Astrocyte (in vitro differentiated cells and primary cell): ENCODE measurements at regions not wholly inside any gene's neighbourhood (a gene's known extent, or its start where the extent isn't known, plus 50 kb on each side); places are given as distances from the start of the nearest gene placed in this dataset.

Experiments
- CTCF ChIP-seq: IDR thresholded peaks from 2 replicates; pipeline ENCODE4 v1.5.1; 2011; ENCODE audit warnings: low read depth, mild to moderate bottlenecking, inconsistent platforms, low read length, moderate library complexity; ENCODE audit not compliant: insufficient read depth
- EZH2 ChIP-seq: IDR thresholded peaks from 2 replicates; pipeline ENCODE4 v1.6.1; 2012; ENCODE audit warnings: mild to moderate bottlenecking, low read length, inconsistent platforms; ENCODE audit not compliant: insufficient read depth

- TF ChIP-seq CTCF (no peak), EZH2 (no peak)
These were observed 156.2 kb downstream of the SPATA31D1 start for GRCh38 chr9:82144803-82145202.
